Mesendoderm (in vitro differentiated cells): ENCODE measurements at regions not wholly inside any gene's neighbourhood (a gene's known extent, or its start where the extent isn't known, plus 50 kb on each side); places are given as distances from the start of the nearest gene placed in this dataset.
"Not testable (repeated sequence)": the region's sequence is repeated elsewhere in the genome, so short reads cannot be mapped to it uniquely, and the experiment has no call there.

Experiments
- DNase-seq: peaks from one replicate; pipeline ENCODE4 v3.0.0; 2013
- H2AK5ac ChIP-seq: 2 replicates; pipeline ENCODE4 v1.6.1; 2013; ENCODE audit warnings: low read length, inconsistent platforms
- H2BK120ac ChIP-seq: 2 replicates; pipeline ENCODE4 v1.6.1; 2013; ENCODE audit warnings: low read depth, mild to moderate bottlenecking, low read length, moderate library complexity, mixed read lengths
- H2BK15ac ChIP-seq: replicated peaks from 2 replicates; pipeline ENCODE4 v1.6.1; 2013; ENCODE audit warnings: low read depth, mild to moderate bottlenecking, moderate library complexity
- H2BK5ac ChIP-seq: 2 replicates; pipeline ENCODE4 v1.6.1; 2013; ENCODE audit warnings: low read length, inconsistent platforms
- H3K18ac ChIP-seq: 2 replicates; pipeline ENCODE4 v1.6.1; 2013; ENCODE audit warnings: mild to moderate bottlenecking, low read length, mixed read lengths
- H3K23ac ChIP-seq: one replicate; pipeline ENCODE4 v1.6.1; 2013; ENCODE audit warnings: low read length
- H3K27ac ChIP-seq: 2 replicates; pipeline ENCODE4 v1.5.1; 2013; ENCODE audit warnings: low read depth, mild to moderate bottlenecking, inconsistent platforms, low read length, moderate library complexity
- H3K27me3 ChIP-seq: 2 replicates; pipeline ENCODE4 v1.6.1; 2013; ENCODE audit warnings: low read length, control low read depth, mild to moderate bottlenecking, inconsistent platforms; ENCODE audit not compliant: insufficient read depth, poor library complexity
- H3K36me3 ChIP-seq: 2 replicates; pipeline ENCODE4 v1.6.1; 2013; ENCODE audit warnings: low read length, inconsistent platforms; ENCODE audit not compliant: control insufficient read depth, insufficient read depth
- H3K4ac ChIP-seq: one replicate; pipeline ENCODE4 v1.6.1; 2013; ENCODE audit warnings: low read depth, mild to moderate bottlenecking, low read length, moderate library complexity
- H3K4me1 ChIP-seq: 2 replicates; pipeline ENCODE4 v1.6.1; 2013; ENCODE audit warnings: low read depth, low read length, inconsistent platforms; ENCODE audit not compliant: control insufficient read depth
- H3K4me2 ChIP-seq: 2 replicates; pipeline ENCODE4 v1.6.1; 2013; ENCODE audit warnings: low read length
- H3K4me3 ChIP-seq: 2 replicates; pipeline ENCODE4 v1.5.1; 2013; ENCODE audit warnings: mild to moderate bottlenecking, low read length
- H3K56ac ChIP-seq: one replicate; pipeline ENCODE4 v1.6.1; 2013; ENCODE audit warnings: low read length
- H3K79me1 ChIP-seq: 2 replicates; pipeline ENCODE4 v1.6.1; 2013; ENCODE audit warnings: low read length, inconsistent platforms
- H3K79me2 ChIP-seq: 2 replicates; pipeline ENCODE4 v1.6.1; 2013; ENCODE audit warnings: mild to moderate bottlenecking, low read length; ENCODE audit not compliant: control insufficient read depth, insufficient read depth
- H3K9ac ChIP-seq: 2 replicates; pipeline ENCODE4 v1.6.1; 2013; ENCODE audit warnings: low read length, inconsistent platforms
- H4K5ac ChIP-seq: one replicate; pipeline ENCODE4 v1.6.1; 2013; ENCODE audit warnings: low read length
- H4K8ac ChIP-seq: one replicate; pipeline ENCODE4 v1.6.1; 2013; ENCODE audit warnings: low read depth, mild to moderate bottlenecking, control low read depth, low read length, moderate library complexity
- WGBS: extraction: QIAGEN DNeasy Blood & Tissue Kit; methylation state at CpG from one replicate; pipeline ENCODE4 v1.1.7; 2013; ENCODE audit warnings: low lambda C conversion rate, missing lambda C conversion rate; ENCODE audit not compliant: insufficient coverage; ENCODE audit errors: extremely low coverage; 5-methylcytosine and 5-hydroxymethylcytosine counted together

- H2BK120ac ChIP-seq, H2BK5ac ChIP-seq, H3K23ac ChIP-seq, H4K5ac ChIP-seq, H3K4me2 ChIP-seq, H3K27ac ChIP-seq, H3K4me1 ChIP-seq, H3K56ac ChIP-seq, H3K9ac ChIP-seq, H3K36me3 ChIP-seq, H2AK5ac ChIP-seq, H3K18ac ChIP-seq, H2BK15ac ChIP-seq, H3K4me3 ChIP-seq, H3K79me2 ChIP-seq, H4K8ac ChIP-seq, H3K4ac ChIP-seq, H3K27me3 ChIP-seq, H3K79me1 ChIP-seq: not testable (repeated sequence)
- DNase-seq: peak; percentile 64
- WGBS: no CpG with 5 or more reads among the region's 4 CpGs
These were observed 50.0 kb upstream of the TGIF2LX start for GRCh38 chrX:89871662-89872061.
